ENCODE measurements at regions not wholly inside any gene's neighbourhood (a gene's known extent, or its start where the extent isn't known, plus 50 kb on each side); places are given as distances from the start of the nearest gene placed in this dataset.

DNA sequence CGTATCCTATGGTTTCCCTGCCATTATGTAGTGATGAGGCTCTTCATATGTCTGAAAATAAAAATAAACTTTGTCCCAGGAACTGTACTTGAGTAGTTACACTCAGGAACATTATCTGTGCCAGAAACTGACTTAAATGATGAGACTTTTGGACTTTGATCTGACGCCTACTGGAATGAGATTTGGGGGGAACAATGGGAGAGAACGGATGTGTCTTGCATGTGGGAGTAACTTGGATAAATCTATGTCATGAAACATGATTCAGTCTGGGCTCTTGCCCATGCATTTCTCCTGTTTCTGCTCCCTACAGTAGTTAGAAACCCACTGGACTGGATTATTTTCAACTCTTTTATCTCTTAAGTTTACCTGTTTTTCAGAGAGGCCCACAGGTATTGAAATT is 2351.4 kb downstream of the PCDH7 start:
- Histone ChIP-seq H3K9me3 (replicated peaks in 1 of 3) (no peaks in the 10 kb centered on the region), H3K4me3 (no peak overlapping the region), H3K36me3 (replicated peaks in 1 of 2) (no peaks in the 10 kb centered on the region), H3K27me3 (no peaks in the 10 kb centered on the region), H3K27ac (no peak overlapping the region), H3K4me1 (replicated peaks in 1 of 2) (no peaks in the 10 kb centered on the region)
- intact Hi-C loops (cut with DNase I) = no loop called here
- 31 to 41% (median 38%) methylated on average over 3 of the region's 3 CpGs for WGBS, 4 donors
- TF ChIP-seq POLR2A (IDR thresholded peaks at IDR 0.05) = no peak
- TF ChIP-seq, protein P1, sequence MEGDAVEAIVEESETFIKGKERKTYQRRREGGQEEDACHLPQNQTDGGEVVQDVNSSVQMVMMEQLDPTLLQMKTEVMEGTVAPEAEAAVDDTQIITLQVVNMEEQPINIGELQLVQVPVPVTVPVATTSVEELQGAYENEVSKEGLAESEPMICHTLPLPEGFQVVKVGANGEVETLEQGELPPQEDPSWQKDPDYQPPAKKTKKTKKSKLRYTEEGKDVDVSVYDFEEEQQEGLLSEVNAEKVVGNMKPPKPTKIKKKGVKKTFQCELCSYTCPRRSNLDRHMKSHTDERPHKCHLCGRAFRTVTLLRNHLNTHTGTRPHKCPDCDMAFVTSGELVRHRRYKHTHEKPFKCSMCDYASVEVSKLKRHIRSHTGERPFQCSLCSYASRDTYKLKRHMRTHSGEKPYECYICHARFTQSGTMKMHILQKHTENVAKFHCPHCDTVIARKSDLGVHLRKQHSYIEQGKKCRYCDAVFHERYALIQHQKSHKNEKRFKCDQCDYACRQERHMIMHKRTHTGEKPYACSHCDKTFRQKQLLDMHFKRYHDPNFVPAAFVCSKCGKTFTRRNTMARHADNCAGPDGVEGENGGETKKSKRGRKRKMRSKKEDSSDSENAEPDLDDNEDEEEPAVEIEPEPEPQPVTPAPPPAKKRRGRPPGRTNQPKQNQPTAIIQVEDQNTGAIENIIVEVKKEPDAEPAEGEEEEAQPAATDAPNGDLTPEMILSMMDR (IDR thresholded peaks at IDR 0.05) = no peak
- no peak for DNase-seq

DNA sequence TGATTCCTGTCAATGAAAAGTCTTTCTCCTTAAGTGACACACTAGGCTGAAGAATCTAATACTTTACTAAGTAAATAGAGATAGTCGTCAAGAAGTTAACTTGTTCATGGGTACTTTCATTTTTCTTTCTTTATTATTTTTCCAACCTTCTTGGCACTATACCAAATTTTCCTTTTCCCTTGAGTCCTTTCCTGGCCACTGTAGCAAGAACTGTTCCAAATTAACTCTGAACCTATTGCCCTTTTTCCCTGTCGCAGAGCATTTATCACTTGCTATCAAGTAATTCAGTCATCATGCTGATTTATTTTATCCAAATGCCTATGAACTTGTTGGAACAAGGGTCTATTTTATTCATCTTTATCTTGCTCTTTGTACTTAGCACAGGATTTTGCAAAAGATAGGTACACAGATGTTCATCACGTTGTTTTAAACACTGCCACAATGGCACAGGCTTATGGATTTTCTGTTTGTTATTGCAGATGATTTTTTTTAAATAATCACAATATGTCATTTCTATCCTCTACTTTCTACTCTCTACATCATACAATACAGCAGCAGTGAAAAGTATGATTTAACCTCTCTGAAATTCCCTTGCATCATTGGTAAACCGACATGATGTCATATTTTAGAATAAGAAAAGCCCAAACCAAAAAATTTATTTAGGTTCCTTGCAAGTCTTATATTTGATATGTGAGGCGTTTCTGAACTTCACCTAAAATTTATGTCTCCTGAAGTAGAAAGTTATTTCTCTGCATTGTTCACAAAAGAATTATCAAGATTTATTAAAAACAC is 2352.3 kb downstream of the PCDH7 start:
- H3K4me3 ChIP-seq = no peak overlapping the region

DNA sequence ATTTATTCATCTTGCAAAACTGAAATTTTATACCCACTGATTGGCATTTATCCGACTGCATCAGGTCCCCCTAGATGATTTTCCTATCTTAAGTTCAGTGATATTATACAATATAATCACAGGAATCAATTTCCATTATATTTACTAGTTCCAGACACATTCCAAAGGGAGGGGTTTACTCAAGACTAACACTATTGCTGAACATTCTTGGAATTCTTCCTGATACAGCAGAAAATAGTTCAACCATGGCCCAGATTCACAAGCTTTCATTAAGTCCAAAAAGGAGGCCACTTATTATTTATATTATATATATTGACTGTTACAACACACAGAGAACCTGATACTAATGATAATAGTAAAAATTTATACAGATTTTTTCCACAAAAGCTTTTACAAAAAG is 2353.6 kb downstream of the PCDH7 start:
- Histone ChIP-seq H3K4me3 (no peak overlapping the region), H3K9me3 (replicated peaks in 1 of 3) (no peaks in the 10 kb centered on the region), H3K27me3 (no peaks in the 10 kb centered on the region), H3K4me1 (replicated peaks in 1 of 2) (no peaks in the 10 kb centered on the region), H3K27ac (no peak overlapping the region), H3K36me3 (replicated peaks in 1 of 2) (no peaks in the 10 kb centered on the region)
- intact Hi-C loops (cut with DNase I) = no loop called here
- TF ChIP-seq, protein P1 (IDR thresholded peaks at IDR 0.05) = no peak
- DNase-seq = no peak
- 34 to 52% (median 48%) methylated on average over 1 of the region's 1 CpG for WGBS, 4 donors

More for the DNA sequence above, 2352.3 kb downstream of the PCDH7 start:
- TF ChIP-seq, protein P1 (IDR thresholded peaks at IDR 0.05) = no peak
- TF ChIP-seq POLR2A (IDR thresholded peaks at IDR 0.05) = no peak
- intact Hi-C loops (cut with DNase I) = no loop called here
- DNase-seq = no peak
- H3K4me1 ChIP-seq (replicated peaks in 1 of 2) = no peaks in the 10 kb centered on the region
- no peaks in the 10 kb centered on the region for H3K27me3 ChIP-seq
- H3K36me3 ChIP-seq (replicated peaks in 1 of 2) = no peaks in the 10 kb centered on the region
- no peaks in the 10 kb centered on the region for H3K9me3 ChIP-seq (replicated peaks in 1 of 3)
- H3K27ac ChIP-seq = no peak overlapping the region
- WGBS, 4 donors = 33 to 41% (median 39%) methylated on average over 5 of the region's 5 CpGs

DNA sequence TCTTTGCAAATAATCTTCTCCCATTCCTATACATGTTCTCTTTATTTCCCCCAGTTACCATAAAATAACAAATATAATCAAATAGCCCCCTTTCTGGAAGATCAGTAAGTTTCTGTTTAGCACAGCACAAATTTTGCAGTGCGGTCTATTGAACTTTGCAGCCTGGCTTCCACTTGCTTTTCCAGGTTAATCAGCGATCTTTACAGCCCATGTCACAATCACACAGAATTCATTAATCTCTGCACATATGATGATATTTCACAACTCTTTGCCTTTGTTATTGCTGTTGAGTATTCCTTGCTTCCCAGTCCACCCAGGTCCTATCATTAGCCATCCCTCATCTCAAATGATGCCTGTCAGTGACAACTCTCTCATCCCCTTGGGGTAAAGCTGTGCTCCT is 2358.0 kb downstream of the PCDH7 start:
- H3K36me3 ChIP-seq (replicated peaks in 1 of 2) = no peaks in the 10 kb centered on the region
- WGBS, 4 donors = 88 to 96% (median 92%) methylated on average over 2 of the region's 2 CpGs
- DNase-seq = no peak
- no peaks in the 10 kb centered on the region for H3K27me3 ChIP-seq
- TF ChIP-seq, protein P1 (IDR thresholded peaks at IDR 0.05) = no peak
- TF ChIP-seq POLR2A (IDR thresholded peaks at IDR 0.05) = no peak
- intact Hi-C loops (cut with DNase I) = no loop called here
- H3K9me3 ChIP-seq (replicated peaks in 1 of 3) = no peaks in the 10 kb centered on the region
- no peak overlapping the region for H3K27ac ChIP-seq
- no peaks in the 10 kb centered on the region for H3K4me1 ChIP-seq (replicated peaks in 1 of 2)
- no peak overlapping the region for H3K4me3 ChIP-seq

All from adrenal gland (tissue), 9 donors.